HG02938 (cell line): ENCODE measurements at regions not wholly inside any gene's neighbourhood (a gene's known extent, or its start where the extent isn't known, plus 50 kb on each side); places are given as distances from the start of the nearest gene placed in this dataset.

Experiments
- ATAC-seq: cut with Tn5 transposase; IDR thresholded peaks from one replicate; pipeline ENCODE4 v1.9.1; 2021; ENCODE audit warnings: mild to moderate bottlenecking, moderate library complexity; ENCODE audit not compliant: unreplicated experiment

GRCh38 chr9:7960320-7961050 is 160.9 kb upstream of the DMAC1 start:
- ATAC-seq: no peak

GRCh38 chr9:7957803-7958202 is 158.2 kb upstream of the DMAC1 start:
- ATAC-seq: no peak

- no peak for ATAC-seq
These were observed 148.0 kb upstream of the DMAC1 start for GRCh38 chr9:7947577-7947976.

- ATAC-seq: no peak
These were observed 146.9 kb upstream of the DMAC1 start for GRCh38 chr9:7946458-7946857.

- ATAC-seq: no peak
These were observed 145.0 kb upstream of the DMAC1 start for GRCh38 chr9:7944572-7944971.

GRCh38 chr9:7937761-7938491 is 138.3 kb upstream of the DMAC1 start:
- ATAC-seq: no peak

GRCh38 chr9:7936996-7937395 is 137.4 kb upstream of the DMAC1 start:
- ATAC-seq: no peak

- no peak for ATAC-seq
These were observed 136.6 kb upstream of the DMAC1 start for GRCh38 chr9:7936163-7936562.

- no peak for ATAC-seq
These were observed 136.1 kb upstream of the DMAC1 start for GRCh38 chr9:7935681-7936080.

- no peak for ATAC-seq
These were observed 133.2 kb upstream of the DMAC1 start for GRCh38 chr9:7932767-7933166.

GRCh38 chr9:7930613-7931012 is 131.0 kb upstream of the DMAC1 start:
- no peak for ATAC-seq

GRCh38 chr9:7921545-7922197 is 122.1 kb upstream of the DMAC1 start:
- no peak for ATAC-seq

- no peak for ATAC-seq
These were observed 112.5 kb upstream of the DMAC1 start for GRCh38 chr9:7912037-7912535.

GRCh38 chr9:7910426-7911020 is 110.9 kb upstream of the DMAC1 start:
- ATAC-seq: no peak

GRCh38 chr9:7909537-7909936 is 110.0 kb upstream of the DMAC1 start:
- no peak for ATAC-seq

GRCh38 chr9:7907551-7908337 is 108.2 kb upstream of the DMAC1 start:
- no peak for ATAC-seq

- ATAC-seq: no peak
These were observed 107.4 kb upstream of the DMAC1 start for GRCh38 chr9:7906783-7907550.

GRCh38 chr9:7901621-7902020 is 102.0 kb upstream of the DMAC1 start:
- ATAC-seq: no peak

GRCh38 chr9:7900541-7900940 is 101.0 kb upstream of the DMAC1 start:
- no peak for ATAC-seq

- no peak for ATAC-seq
These were observed 100.2 kb upstream of the DMAC1 start for GRCh38 chr9:7899753-7900152.
